ENCODE measurements at regions not wholly inside any gene's neighbourhood (a gene's known extent, or its start where the extent isn't known, plus 50 kb on each side); places are given as distances from the start of the nearest gene placed in this dataset.

DNA sequence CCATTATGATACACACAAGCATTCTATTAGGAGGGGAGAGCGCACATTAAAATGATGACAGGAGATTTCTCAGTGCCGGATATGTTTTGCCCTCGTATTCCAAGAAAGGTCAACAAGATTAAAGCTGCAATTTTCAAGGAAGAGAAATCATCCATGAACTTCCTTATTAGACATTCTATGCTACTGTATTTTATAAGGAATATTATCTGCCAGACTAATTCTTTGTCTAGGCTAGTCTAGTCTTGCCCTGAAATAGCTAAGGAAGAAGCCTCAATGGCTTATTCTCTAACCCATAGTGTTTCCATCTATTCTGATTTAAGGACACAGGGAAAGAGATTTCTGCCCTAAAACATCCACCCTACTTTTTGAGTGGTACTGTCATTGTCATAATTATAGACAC, 315.4 kb downstream of the ADGRG6 start:
- Mint-ChIP-seq H3K27me3 (ENCODE audit: unreplicated experiment) (no peaks in the 10 kb centered on the region), H3K27ac (ENCODE audit: unreplicated experiment) (no peak overlapping the region), H3K4me1 (ENCODE audit: unreplicated experiment) (no peaks in the 10 kb centered on the region), H3K9me3 (ENCODE audit: unreplicated experiment) (no peaks in the 10 kb centered on the region), H3K4me3 (ENCODE audit: unreplicated experiment) (no peak overlapping the region), H3K36me3 (ENCODE audit: low read depth, unreplicated experiment) (no peaks in the 10 kb centered on the region)
- TF ChIP-seq, protein P1, sequence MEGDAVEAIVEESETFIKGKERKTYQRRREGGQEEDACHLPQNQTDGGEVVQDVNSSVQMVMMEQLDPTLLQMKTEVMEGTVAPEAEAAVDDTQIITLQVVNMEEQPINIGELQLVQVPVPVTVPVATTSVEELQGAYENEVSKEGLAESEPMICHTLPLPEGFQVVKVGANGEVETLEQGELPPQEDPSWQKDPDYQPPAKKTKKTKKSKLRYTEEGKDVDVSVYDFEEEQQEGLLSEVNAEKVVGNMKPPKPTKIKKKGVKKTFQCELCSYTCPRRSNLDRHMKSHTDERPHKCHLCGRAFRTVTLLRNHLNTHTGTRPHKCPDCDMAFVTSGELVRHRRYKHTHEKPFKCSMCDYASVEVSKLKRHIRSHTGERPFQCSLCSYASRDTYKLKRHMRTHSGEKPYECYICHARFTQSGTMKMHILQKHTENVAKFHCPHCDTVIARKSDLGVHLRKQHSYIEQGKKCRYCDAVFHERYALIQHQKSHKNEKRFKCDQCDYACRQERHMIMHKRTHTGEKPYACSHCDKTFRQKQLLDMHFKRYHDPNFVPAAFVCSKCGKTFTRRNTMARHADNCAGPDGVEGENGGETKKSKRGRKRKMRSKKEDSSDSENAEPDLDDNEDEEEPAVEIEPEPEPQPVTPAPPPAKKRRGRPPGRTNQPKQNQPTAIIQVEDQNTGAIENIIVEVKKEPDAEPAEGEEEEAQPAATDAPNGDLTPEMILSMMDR (IDR thresholded peaks at IDR 0.05; ENCODE audit: unreplicated experiment) = no peak
- no peak for DNase-seq (ENCODE audit: low spot score)

GRCh38 chr6:142621822-142622221, 320.0 kb downstream of the ADGRG6 start:
- no peak for DNase-seq (ENCODE audit: low spot score)
- TF ChIP-seq, protein P1 (IDR thresholded peaks at IDR 0.05; ENCODE audit: unreplicated experiment) = no peak
- Mint-ChIP-seq H3K27ac (ENCODE audit: unreplicated experiment) (no peak overlapping the region), H3K4me3 (ENCODE audit: unreplicated experiment) (no peak overlapping the region), H3K9me3 (ENCODE audit: unreplicated experiment) (no peaks in the 10 kb centered on the region), H3K36me3 (ENCODE audit: low read depth, unreplicated experiment) (no peaks in the 10 kb centered on the region), H3K27me3 (ENCODE audit: unreplicated experiment) (peaks cover 2% of the 10 kb centered on the region), H3K4me1 (ENCODE audit: unreplicated experiment) (no peaks in the 10 kb centered on the region)

GRCh38 chr6:142624978-142625715, 319.8 kb downstream of the HIVEP2 start:
- no peak overlapping the region for H3K27ac Mint-ChIP-seq (ENCODE audit: unreplicated experiment)
- TF ChIP-seq, protein P1 (IDR thresholded peaks at IDR 0.05; ENCODE audit: unreplicated experiment) = no peak

DNA sequence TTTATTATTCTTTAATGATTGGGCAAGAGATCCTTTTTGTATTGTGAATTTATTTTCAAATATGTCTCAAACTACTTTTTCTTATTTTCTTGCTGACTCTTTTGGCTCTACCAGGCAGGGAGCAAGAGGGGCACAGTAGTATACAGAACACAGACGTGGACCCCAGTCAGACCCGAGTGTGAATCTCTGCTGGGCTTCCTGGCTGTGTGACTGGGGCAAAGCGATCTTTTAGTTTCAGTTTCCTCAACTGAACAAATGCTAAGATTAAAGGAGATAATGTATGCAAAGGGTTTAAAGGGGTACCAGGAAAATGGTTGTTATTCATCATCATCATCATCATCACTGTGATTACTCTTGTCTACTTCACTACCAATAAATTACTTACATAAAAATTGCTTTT, 317.5 kb downstream of the HIVEP2 start:
- H3K27me3 Mint-ChIP-seq (ENCODE audit: unreplicated experiment) = peaks cover 2% of the 10 kb centered on the region
- DNase-seq (ENCODE audit: low spot score) = no peak
- no peak overlapping the region for H3K27ac Mint-ChIP-seq (ENCODE audit: unreplicated experiment)
- H3K4me1 Mint-ChIP-seq (ENCODE audit: unreplicated experiment) = no peaks in the 10 kb centered on the region
- no peaks in the 10 kb centered on the region for H3K9me3 Mint-ChIP-seq (ENCODE audit: unreplicated experiment)
- no peak overlapping the region for H3K4me3 Mint-ChIP-seq (ENCODE audit: unreplicated experiment)
- H3K36me3 Mint-ChIP-seq (ENCODE audit: low read depth, unreplicated experiment) = no peaks in the 10 kb centered on the region
- TF ChIP-seq, protein P1 (IDR thresholded peaks at IDR 0.05; ENCODE audit: unreplicated experiment) = no peak

More at GRCh38 chr6:142624978-142625715, 319.8 kb downstream of the HIVEP2 start:
- no peaks in the 10 kb centered on the region for H3K4me1 Mint-ChIP-seq (ENCODE audit: unreplicated experiment)
- no peak for DNase-seq (ENCODE audit: low spot score)
- H3K36me3 Mint-ChIP-seq (ENCODE audit: low read depth, unreplicated experiment) = no peaks in the 10 kb centered on the region
- no peak overlapping the region for H3K4me3 Mint-ChIP-seq (ENCODE audit: unreplicated experiment)
- peaks cover 2% of the 10 kb centered on the region for H3K27me3 Mint-ChIP-seq (ENCODE audit: unreplicated experiment)
- H3K9me3 Mint-ChIP-seq (ENCODE audit: unreplicated experiment) = no peaks in the 10 kb centered on the region

DNA sequence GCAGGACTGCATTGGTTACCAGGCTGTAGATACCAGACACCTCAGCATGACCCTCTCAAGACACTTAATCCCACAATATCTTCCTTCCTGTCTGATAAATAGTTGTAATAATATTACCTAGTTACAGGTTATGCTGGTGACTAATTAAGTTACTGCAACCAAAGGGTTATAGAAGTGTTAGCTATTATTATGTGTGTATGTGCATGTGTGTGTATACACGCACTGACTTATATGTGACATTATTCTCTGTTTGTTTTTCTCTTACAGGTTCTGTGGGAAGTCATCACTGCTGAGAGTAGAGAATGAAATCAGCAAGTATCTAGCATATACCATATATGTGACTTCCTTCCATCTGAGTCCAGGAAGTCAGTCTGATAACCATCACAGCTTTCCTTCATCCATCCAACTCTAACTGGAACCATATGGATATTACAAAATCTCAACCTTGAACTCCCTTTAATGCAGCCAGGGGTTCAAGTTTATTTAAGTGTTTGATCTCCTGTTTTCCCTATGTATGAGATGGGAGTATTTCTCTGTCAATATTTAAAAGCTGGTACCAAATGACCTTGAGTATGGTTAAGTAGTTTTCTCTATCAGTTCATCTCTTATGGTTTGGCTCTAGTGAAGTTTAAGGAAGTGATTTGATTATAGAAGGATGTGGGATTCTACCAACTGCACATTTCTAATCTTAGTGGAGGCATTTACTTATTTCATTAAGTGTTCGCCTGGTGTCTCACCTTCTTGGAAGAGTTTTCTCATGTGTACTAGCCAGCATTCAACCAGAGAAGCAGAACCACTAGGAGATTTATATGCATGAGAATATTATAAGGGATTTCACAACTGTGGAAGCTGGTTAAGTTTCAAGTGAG, 313.2 kb downstream of the HIVEP2 start:
- no peaks in the 10 kb centered on the region for H3K4me1 Mint-ChIP-seq (ENCODE audit: unreplicated experiment)
- TF ChIP-seq, protein P1 (IDR thresholded peaks at IDR 0.05; ENCODE audit: unreplicated experiment) = no peak
- H3K4me3 Mint-ChIP-seq (ENCODE audit: unreplicated experiment) = no peak overlapping the region
- DNase-seq (ENCODE audit: low spot score) = no peak
- no peak overlapping the region for H3K27ac Mint-ChIP-seq (ENCODE audit: unreplicated experiment)
- H3K36me3 Mint-ChIP-seq (ENCODE audit: low read depth, unreplicated experiment) = no peaks in the 10 kb centered on the region
- H3K27me3 Mint-ChIP-seq (ENCODE audit: unreplicated experiment) = no peaks in the 10 kb centered on the region
- H3K9me3 Mint-ChIP-seq (ENCODE audit: unreplicated experiment) = no peaks in the 10 kb centered on the region

All from endothelial cell (in vitro differentiated cells).